Fibroblast of lung (primary cell): ENCODE measurements at regions not wholly inside any gene's neighbourhood (a gene's known extent, or its start where the extent isn't known, plus 50 kb on each side); places are given as distances from the start of the nearest gene placed in this dataset.

Experiments used
- DNase-seq, 2 donors: peaks; one replicate each; pipeline versions ENCODE4 v3.0.0 to v3.0.0-alpha.2; 2010; ENCODE audit warnings: low read depth in 2 of 2
- H2AFZ ChIP-seq: 2 replicates; pipeline ENCODE4 v1.5.1; 2012; ENCODE audit warnings: low read length, control low read depth, inconsistent platforms
- H3K27ac ChIP-seq: 2 replicates; pipeline ENCODE4 v1.5.1; 2011; ENCODE audit warnings: low read length, control low read depth; ENCODE audit not compliant: insufficient read depth
- H3K27me3 ChIP-seq: 2 replicates; pipeline ENCODE4 v1.5.1; 2011; ENCODE audit warnings: mild to moderate bottlenecking, low read length; ENCODE audit not compliant: control insufficient read depth, insufficient read depth
- H3K36me3 ChIP-seq: 2 replicates; pipeline ENCODE4 v1.5.1; 2011; ENCODE audit warnings: low read length; ENCODE audit not compliant: control insufficient read depth, insufficient read depth
- H3K4me1 ChIP-seq: 2 replicates; pipeline ENCODE4 v1.5.1; 2011; ENCODE audit warnings: low read length; ENCODE audit not compliant: control insufficient read depth, insufficient read depth; ENCODE audit errors: extremely low read depth
- H3K4me2 ChIP-seq: 2 replicates; pipeline ENCODE4 v1.5.1; 2011; ENCODE audit warnings: low read length, control low read depth; ENCODE audit not compliant: insufficient read depth; ENCODE audit errors: extremely low read depth
- H3K4me3 ChIP-seq, 4 experiments: fragments of 200-600 bp in 1 of 4; sonication (generic) in 1 of 4; replicated peaks in 1 of 4; 2 replicates each; pipeline ENCODE4 v1.5.1; 2011 to 2016; ENCODE audit warnings: low read length in 4 of 4, low read depth in 3 of 4, mild to moderate bottlenecking in 3 of 4, control low read depth in 2 of 4, inconsistent platforms in 1 of 4, mixed read lengths in 1 of 4; ENCODE audit not compliant: insufficient read depth in 1 of 4; ENCODE audit errors: control extremely low read depth in 1 of 4
- H3K79me2 ChIP-seq: 2 replicates; pipeline ENCODE4 v1.5.1; 2012; ENCODE audit warnings: mild to moderate bottlenecking, low read length, inconsistent platforms; ENCODE audit not compliant: control insufficient read depth, insufficient read depth
- H3K9ac ChIP-seq: 2 replicates; pipeline ENCODE4 v1.5.1; 2011; ENCODE audit warnings: mild to moderate bottlenecking, low read length, control low read depth; ENCODE audit not compliant: insufficient read depth
- H3K9me3 ChIP-seq: 2 replicates; pipeline ENCODE4 v1.5.1; 2012; ENCODE audit warnings: low read depth, low read length; ENCODE audit not compliant: control insufficient read depth, insufficient read depth
- H4K20me1 ChIP-seq: 2 replicates; pipeline ENCODE4 v1.5.1; 2011; ENCODE audit warnings: low read length; ENCODE audit not compliant: control insufficient read depth, insufficient read depth; ENCODE audit errors: extremely low read depth
- CTCF ChIP-seq, 2 donors: IDR thresholded peaks in 1 of 2; conservative IDR thresholded peaks in 1 of 2; 1 replicate in 1 of 2; 2 replicates in 1 of 2; pipeline ENCODE4 v1.5.1; 2011 to 2012; ENCODE audit warnings: low read length in 2 of 2, control low read depth in 1 of 2, inconsistent platforms in 1 of 2, low read depth in 1 of 2, mild to moderate bottlenecking in 1 of 2
- EZH2 ChIP-seq: IDR thresholded peaks from 2 replicates; pipeline ENCODE4 v1.5.1; 2012; ENCODE audit warnings: low read length, control low read depth, mild to moderate bottlenecking; ENCODE audit errors: missing control alignments

GRCh38 chr12:83361475-83361874 is 674.8 kb downstream of the TMTC2 start:
- no peaks in the 10 kb centered on the region for H4K20me1 ChIP-seq
- H3K27ac ChIP-seq: no peak overlapping the region
- no peak overlapping the region for H3K9ac ChIP-seq
- H3K36me3 ChIP-seq: no peaks in the 10 kb centered on the region
- no peaks in the 10 kb centered on the region for H3K4me1 ChIP-seq
- no peak for DNase-seq
- H3K27me3 ChIP-seq: no peaks in the 10 kb centered on the region
- H3K79me2 ChIP-seq: no peaks in the 10 kb centered on the region
- TF ChIP-seq CTCF (conservative IDR thresholded peaks at IDR 0.05 in 1 of 2, IDR thresholded peaks at IDR 0.05 in 1 of 2; ENCODE audit: low read depth in 1 of 2, low read length in 2 of 2) (no peak), EZH2 (no peak)
- no peak overlapping the region for H3K4me3 ChIP-seq
- no peak overlapping the region for H3K4me2 ChIP-seq
- no peaks in the 10 kb centered on the region for H3K9me3 ChIP-seq
- H2AFZ ChIP-seq: no peak overlapping the region

DNA sequence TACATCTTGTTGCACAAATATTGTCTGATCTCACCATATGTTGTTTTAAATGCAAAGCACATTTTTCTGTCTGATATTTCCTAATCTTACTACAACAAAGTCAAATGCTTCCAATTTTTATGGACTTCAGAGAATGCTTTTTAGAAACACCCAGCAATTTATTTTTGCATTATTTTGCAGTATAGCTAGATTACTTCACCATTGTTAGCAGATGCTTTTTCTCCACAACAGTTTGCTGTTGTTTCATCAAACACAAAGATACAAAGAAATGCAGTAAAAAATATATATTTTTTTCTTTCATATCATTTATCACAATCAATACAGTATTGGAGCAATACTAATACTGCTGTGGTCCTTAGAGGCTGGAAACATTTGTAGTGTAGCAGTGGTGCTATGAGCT is 674.4 kb downstream of the TMTC2 start:
- Histone ChIP-seq H3K27me3 (no peaks in the 10 kb centered on the region), H3K27ac (no peak overlapping the region), H3K4me2 (no peak overlapping the region), H3K4me3 (no peak overlapping the region), H3K79me2 (no peaks in the 10 kb centered on the region), H4K20me1 (no peaks in the 10 kb centered on the region), H3K9ac (no peak overlapping the region), H2AFZ (no peak overlapping the region), H3K36me3 (no peaks in the 10 kb centered on the region), H3K4me1 (no peaks in the 10 kb centered on the region), H3K9me3 (no peaks in the 10 kb centered on the region)
- no peak for TF ChIP-seq EZH2
- TF ChIP-seq CTCF (conservative IDR thresholded peaks at IDR 0.05 in 1 of 2, IDR thresholded peaks at IDR 0.05 in 1 of 2; ENCODE audit: low read depth in 1 of 2, low read length in 2 of 2): no peak
- DNase-seq: no peak

- no peak overlapping the region for H2AFZ ChIP-seq
- H3K9me3 ChIP-seq: no peaks in the 10 kb centered on the region
- H3K27ac ChIP-seq: no peak overlapping the region
- no peaks in the 10 kb centered on the region for H3K36me3 ChIP-seq
- no peak overlapping the region for H3K9ac ChIP-seq
- H4K20me1 ChIP-seq: no peaks in the 10 kb centered on the region
- no peak for DNase-seq
- no peaks in the 10 kb centered on the region for H3K4me1 ChIP-seq
- no peak overlapping the region for H3K4me3 ChIP-seq
- H3K79me2 ChIP-seq: no peaks in the 10 kb centered on the region
- TF ChIP-seq CTCF (conservative IDR thresholded peaks at IDR 0.05 in 1 of 2, IDR thresholded peaks at IDR 0.05 in 1 of 2; ENCODE audit: low read depth in 1 of 2, low read length in 2 of 2): no peak
- H3K4me2 ChIP-seq: no peak overlapping the region
- H3K27me3 ChIP-seq: no peaks in the 10 kb centered on the region
These were observed 663.4 kb downstream of the TMTC2 start for GRCh38 chr12:83349907-83350611.
